Activated T-helper 2 cell treated with anti-CD3 and anti-CD28 coated beads, Interferon-gamma antibody, Interleukin-2, Interleukin-4, amounts not matched to agents 10 μg/mL and 5 μg/mL and 100 μg/mL, durations not matched to agents 14 hours and 24 hours and 36 hours (primary cell): ENCODE measurements at regions not wholly inside any gene's neighbourhood (a gene's known extent, or its start where the extent isn't known, plus 50 kb on each side); places are given as distances from the start of the nearest gene placed in this dataset.
"Not testable (repeated sequence)": the region's sequence is repeated elsewhere in the genome, so short reads cannot be mapped to it uniquely, and the experiment has no call there.

ENCODE experiments used
- DNase-seq: peaks from one replicate; pipeline ENCODE4 v3.0.0; 2021; ENCODE audit warnings: low spot score
- H3K27ac Mint-ChIP-seq: one replicate; pipeline ENCODE4 v1.8.0; 2021; ENCODE audit warnings: mixed read lengths
- H3K27me3 Mint-ChIP-seq: one replicate; pipeline ENCODE4 v1.8.0; 2021; ENCODE audit warnings: low read depth, mixed read lengths
- H3K36me3 Mint-ChIP-seq: one replicate; pipeline ENCODE4 v1.8.0; 2021; ENCODE audit warnings: low read depth, mixed read lengths
- H3K4me1 Mint-ChIP-seq: one replicate; pipeline ENCODE4 v1.8.0; 2021; ENCODE audit warnings: low read depth, mixed read lengths
- H3K4me3 Mint-ChIP-seq: one replicate; pipeline ENCODE4 v1.8.0; 2021; ENCODE audit warnings: low read depth, mild to moderate bottlenecking, moderate library complexity, mixed read lengths
- H3K9me3 Mint-ChIP-seq: one replicate; pipeline ENCODE4 v1.8.0; 2021; ENCODE audit warnings: mixed read lengths
- intact Hi-C: fragments of 100-400 bp; cut with micrococcal nuclease; formaldehyde crosslinking; loops from one replicate; pipeline ENCODE4 v1.15.1; 2023

- intact Hi-C loops, result no loop called here
Measured at GRCh38 chr4:126894963-126895362, 737.8 kb upstream of the INTU start.

GRCh38 chr4:126895988-126896570, 736.7 kb upstream of the INTU start:
- H3K4me1 Mint-ChIP-seq, result no peaks in the 10 kb centered on the region
- H3K4me3 Mint-ChIP-seq, result no peak overlapping the region
- no peak for DNase-seq
- H3K9me3 Mint-ChIP-seq, result peaks cover 45% of the 10 kb centered on the region
- intact Hi-C loops, result no loop called here
- H3K36me3 Mint-ChIP-seq, result no peaks in the 10 kb centered on the region
- no peak overlapping the region for H3K27ac Mint-ChIP-seq
- H3K27me3 Mint-ChIP-seq, result no peaks in the 10 kb centered on the region

More at GRCh38 chr4:126894963-126895362, 737.8 kb upstream of the INTU start:
- Mint-ChIP-seq H3K27ac (no peak overlapping the region), H3K36me3 (no peaks in the 10 kb centered on the region), H3K4me3 (no peak overlapping the region), H3K27me3 (no peaks in the 10 kb centered on the region), H3K9me3 (peaks cover 45% of the 10 kb centered on the region), H3K4me1 (no peaks in the 10 kb centered on the region)
- DNase-seq, result no peak

- Mint-ChIP-seq H3K27ac (no peak overlapping the region), H3K36me3 (no peaks in the 10 kb centered on the region), H3K27me3 (no peaks in the 10 kb centered on the region), H3K4me1 (no peaks in the 10 kb centered on the region), H3K9me3 (peaks cover 43% of the 10 kb centered on the region), H3K4me3 (no peak overlapping the region)
- intact Hi-C loops, result no loop called here
- DNase-seq, result no peak
Measured at GRCh38 chr4:126897038-126897437, 735.7 kb upstream of the INTU start.

- no peaks in the 10 kb centered on the region for H3K4me1 Mint-ChIP-seq
- DNase-seq, result no peak
- no peak overlapping the region for H3K4me3 Mint-ChIP-seq
- no peak overlapping the region for H3K27ac Mint-ChIP-seq
- intact Hi-C loops, result no loop called here
- H3K27me3 Mint-ChIP-seq, result no peaks in the 10 kb centered on the region
- peaks cover 39% of the 10 kb centered on the region for H3K9me3 Mint-ChIP-seq
- H3K36me3 Mint-ChIP-seq, result no peaks in the 10 kb centered on the region
Measured at GRCh38 chr4:126898815-126899214, 733.9 kb upstream of the INTU start.

GRCh38 chr4:126899331-126899801, 733.4 kb upstream of the INTU start:
- H3K27ac Mint-ChIP-seq, result no peak overlapping the region
- peaks cover 36% of the 10 kb centered on the region for H3K9me3 Mint-ChIP-seq
- no peaks in the 10 kb centered on the region for H3K4me1 Mint-ChIP-seq
- H3K36me3 Mint-ChIP-seq, result no peaks in the 10 kb centered on the region
- intact Hi-C loops, result no loop called here
- no peaks in the 10 kb centered on the region for H3K27me3 Mint-ChIP-seq
- no peak overlapping the region for H3K4me3 Mint-ChIP-seq
- no peak for DNase-seq

GRCh38 chr4:126906466-126906865, 726.3 kb upstream of the INTU start:
- no peak overlapping the region for H3K27ac Mint-ChIP-seq

GRCh38 chr4:126907389-126907788, 725.4 kb upstream of the INTU start:
- Mint-ChIP-seq H3K27me3 (no peaks in the 10 kb centered on the region), H3K36me3 (no peaks in the 10 kb centered on the region), H3K27ac (no peak overlapping the region), H3K4me3 (no peak overlapping the region), H3K9me3 (peaks cover 14% of the 10 kb centered on the region), H3K4me1 (no peaks in the 10 kb centered on the region)
- intact Hi-C loops, result no loop called here
- no peak for DNase-seq

More at GRCh38 chr4:126906466-126906865, 726.3 kb upstream of the INTU start:
- Mint-ChIP-seq H3K27me3 (no peaks in the 10 kb centered on the region), H3K4me3 (no peak overlapping the region), H3K4me1 (no peaks in the 10 kb centered on the region), H3K9me3 (peaks cover 12% of the 10 kb centered on the region), H3K36me3 (no peaks in the 10 kb centered on the region)
- no peak for DNase-seq
- intact Hi-C loops, result no loop called here

- Mint-ChIP-seq H3K36me3 (no peaks in the 10 kb centered on the region), H3K4me1 (no peaks in the 10 kb centered on the region), H3K9me3 (peaks cover 38% of the 10 kb centered on the region), H3K27ac (no peak overlapping the region), H3K27me3 (no peaks in the 10 kb centered on the region), H3K4me3 (no peak overlapping the region)
- no peak for DNase-seq
- intact Hi-C loops, result no loop called here
Measured at GRCh38 chr4:126916049-126916625, 716.6 kb upstream of the INTU start.

GRCh38 chr4:126916626-126917140, 716.1 kb upstream of the INTU start:
- Mint-ChIP-seq H3K27me3 (no peaks in the 10 kb centered on the region), H3K4me3 (no peak overlapping the region), H3K4me1 (no peaks in the 10 kb centered on the region), H3K9me3 (peaks cover 38% of the 10 kb centered on the region), H3K27ac (no peak overlapping the region), H3K36me3 (no peaks in the 10 kb centered on the region)
- DNase-seq, result no peak
- intact Hi-C loops, result no loop called here

GRCh38 chr4:126922328-126922938, 710.3 kb upstream of the INTU start:
- DNase-seq, H3K4me1 Mint-ChIP-seq, intact Hi-C loops, H3K27ac Mint-ChIP-seq, H3K27me3 Mint-ChIP-seq, H3K36me3 Mint-ChIP-seq, H3K4me3 Mint-ChIP-seq: not testable (repeated sequence)
- H3K9me3 Mint-ChIP-seq, result peaks cover 37% of the 10 kb centered on the region

- Mint-ChIP-seq H3K9me3 (peaks cover 20% of the 10 kb centered on the region), H3K4me1 (no peaks in the 10 kb centered on the region), H3K4me3 (no peak overlapping the region), H3K27me3 (no peaks in the 10 kb centered on the region), H3K36me3 (no peaks in the 10 kb centered on the region), H3K27ac (no peak overlapping the region)
- intact Hi-C loops, result no loop called here
- no peak for DNase-seq
Measured at GRCh38 chr4:126924237-126924636, 708.5 kb upstream of the INTU start.

- H3K4me3 Mint-ChIP-seq, H3K9me3 Mint-ChIP-seq, H3K27me3 Mint-ChIP-seq, H3K4me1 Mint-ChIP-seq, H3K36me3 Mint-ChIP-seq, intact Hi-C loops, DNase-seq, H3K27ac Mint-ChIP-seq: not testable (repeated sequence)
Measured at GRCh38 chr4:126930059-126930458, 702.7 kb upstream of the INTU start.

- intact Hi-C loops, result no loop called here
- no peaks in the 10 kb centered on the region for H3K4me1 Mint-ChIP-seq
- no peaks in the 10 kb centered on the region for H3K36me3 Mint-ChIP-seq
- DNase-seq, result no peak
- peaks cover 12% of the 10 kb centered on the region for H3K9me3 Mint-ChIP-seq
- no peak overlapping the region for H3K27ac Mint-ChIP-seq
- H3K4me3 Mint-ChIP-seq, result no peak overlapping the region
- no peaks in the 10 kb centered on the region for H3K27me3 Mint-ChIP-seq
Measured at GRCh38 chr4:126935801-126936200, 697.0 kb upstream of the INTU start.
